ENCODE measurements at regions not wholly inside any gene's neighbourhood (a gene's known extent, or its start where the extent isn't known, plus 50 kb on each side); places are given as distances from the start of the nearest gene placed in this dataset.

DNA sequence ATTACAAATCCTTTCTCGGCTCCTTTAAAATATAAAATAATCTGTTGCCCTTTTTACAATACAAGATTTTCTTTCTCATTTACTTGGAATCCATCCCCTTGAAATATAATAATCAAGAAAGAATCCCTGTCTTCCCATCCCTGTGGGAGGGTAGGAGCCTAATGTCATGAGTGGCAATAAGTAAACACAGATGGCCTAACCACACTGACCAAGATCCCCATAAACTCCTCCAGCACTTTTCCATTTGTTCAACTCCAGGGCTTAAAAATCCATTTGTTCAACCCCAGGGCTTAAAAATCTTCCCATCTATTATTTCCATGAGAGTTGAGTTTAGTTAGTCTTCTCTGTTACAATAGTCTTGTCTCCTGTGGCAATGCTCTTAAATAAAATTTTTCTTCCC is 297.6 kb downstream of the CDH7 start:
- TF ChIP-seq, protein P1, sequence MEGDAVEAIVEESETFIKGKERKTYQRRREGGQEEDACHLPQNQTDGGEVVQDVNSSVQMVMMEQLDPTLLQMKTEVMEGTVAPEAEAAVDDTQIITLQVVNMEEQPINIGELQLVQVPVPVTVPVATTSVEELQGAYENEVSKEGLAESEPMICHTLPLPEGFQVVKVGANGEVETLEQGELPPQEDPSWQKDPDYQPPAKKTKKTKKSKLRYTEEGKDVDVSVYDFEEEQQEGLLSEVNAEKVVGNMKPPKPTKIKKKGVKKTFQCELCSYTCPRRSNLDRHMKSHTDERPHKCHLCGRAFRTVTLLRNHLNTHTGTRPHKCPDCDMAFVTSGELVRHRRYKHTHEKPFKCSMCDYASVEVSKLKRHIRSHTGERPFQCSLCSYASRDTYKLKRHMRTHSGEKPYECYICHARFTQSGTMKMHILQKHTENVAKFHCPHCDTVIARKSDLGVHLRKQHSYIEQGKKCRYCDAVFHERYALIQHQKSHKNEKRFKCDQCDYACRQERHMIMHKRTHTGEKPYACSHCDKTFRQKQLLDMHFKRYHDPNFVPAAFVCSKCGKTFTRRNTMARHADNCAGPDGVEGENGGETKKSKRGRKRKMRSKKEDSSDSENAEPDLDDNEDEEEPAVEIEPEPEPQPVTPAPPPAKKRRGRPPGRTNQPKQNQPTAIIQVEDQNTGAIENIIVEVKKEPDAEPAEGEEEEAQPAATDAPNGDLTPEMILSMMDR (IDR thresholded peaks at IDR 0.05 in 8 of 11, conservative IDR thresholded peaks at IDR 0.05 in 3 of 11), result no peak
- no peak for TF ChIP-seq POLR2A (IDR thresholded peaks at IDR 0.05)
- no peak for TF ChIP-seq POLR2AphosphoS5 (IDR thresholded peaks at IDR 0.05)
- Histone ChIP-seq H3K27ac (no peak overlapping the region), H3K4me1 (no peaks in the 10 kb centered on the region), H3K27me3 (replicated peaks in 1 of 7) (no peaks in the 10 kb centered on the region), H3K36me3 (no peaks in the 10 kb centered on the region), H3K4me3 (no peak overlapping the region), H3K9me3 (no peaks in the 10 kb centered on the region)
- no peak for DNase-seq
- intact Hi-C loops (cut with DNase I; ENCODE audit: low total_unique reads), result no loop called here
- WGBS, 5 donors, result 77 to 96% (median 84%) methylated on average over 1 of the region's 1 CpG

DNA sequence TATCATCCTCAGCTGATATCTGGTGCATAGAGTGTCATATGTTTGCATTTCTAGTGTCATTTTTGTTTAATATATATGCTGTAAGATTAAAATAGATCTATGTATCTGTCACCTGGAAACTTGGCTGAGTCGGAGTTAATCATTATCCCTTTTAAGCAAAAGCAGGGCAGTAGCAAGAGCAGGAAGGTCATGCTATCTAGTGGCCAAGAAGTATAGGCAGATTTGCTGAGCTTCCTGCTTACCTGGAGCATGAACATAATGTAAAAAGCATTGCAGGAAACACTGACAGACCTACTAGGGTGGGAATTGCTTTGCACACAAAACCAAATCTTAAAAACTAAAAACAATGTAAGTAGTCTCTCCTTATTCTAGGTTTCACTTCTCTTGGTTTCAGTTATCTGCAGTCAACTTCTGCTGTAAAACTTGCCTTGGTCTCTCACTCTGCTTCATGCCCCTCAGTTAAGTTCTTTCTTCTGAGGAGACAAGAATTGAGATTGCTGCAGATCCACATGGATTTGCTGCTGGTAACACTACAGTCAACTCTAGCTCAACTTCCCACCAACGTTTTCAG is 295.3 kb downstream of the CDH7 start:
- H3K9me3 ChIP-seq, result no peaks in the 10 kb centered on the region
- H3K4me1 ChIP-seq, result no peaks in the 10 kb centered on the region
- no peak overlapping the region for H3K27ac ChIP-seq
- no peak for DNase-seq
- WGBS, 5 donors, result 44 to 62% (median 53%) methylated on average over 2 of the region's 2 CpGs
- no peak overlapping the region for H3K4me3 ChIP-seq
- no peak for TF ChIP-seq POLR2AphosphoS5 (IDR thresholded peaks at IDR 0.05)
- no peak for TF ChIP-seq POLR2A (IDR thresholded peaks at IDR 0.05)
- TF ChIP-seq, protein P1 (IDR thresholded peaks at IDR 0.05 in 8 of 11, conservative IDR thresholded peaks at IDR 0.05 in 3 of 11), result no peak
- no peaks in the 10 kb centered on the region for H3K27me3 ChIP-seq (replicated peaks in 1 of 7)
- H3K36me3 ChIP-seq, result no peaks in the 10 kb centered on the region
- intact Hi-C loops (cut with DNase I; ENCODE audit: low total_unique reads), result no loop called here

DNA sequence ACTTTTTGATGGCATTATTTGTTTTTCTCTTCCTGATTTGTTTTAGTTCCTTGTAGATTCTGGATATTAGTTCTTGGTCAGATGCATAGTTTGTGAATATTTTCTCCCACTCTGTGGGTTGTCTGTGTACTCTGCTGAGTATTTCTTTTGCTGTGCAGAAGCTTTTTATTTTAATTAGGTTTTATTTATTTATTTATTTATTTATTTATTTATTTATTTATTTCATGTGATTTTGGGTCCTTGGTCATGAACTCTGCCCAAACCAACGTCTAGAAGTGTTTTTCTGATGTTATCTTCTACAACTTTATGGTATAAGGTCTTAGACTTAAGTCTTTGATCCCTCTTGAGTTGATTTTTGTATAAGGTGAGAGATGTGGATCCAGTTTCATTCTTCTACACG is 292.2 kb downstream of the CDH7 start:
- intact Hi-C loops (cut with DNase I; ENCODE audit: low total_unique reads), result no loop called here
- H3K27me3 ChIP-seq (replicated peaks in 1 of 7), result no peaks in the 10 kb centered on the region
- H3K9me3 ChIP-seq, result no peaks in the 10 kb centered on the region
- no peaks in the 10 kb centered on the region for H3K36me3 ChIP-seq
- no peaks in the 10 kb centered on the region for H3K4me1 ChIP-seq
- H3K4me3 ChIP-seq, result no peak overlapping the region
- TF ChIP-seq POLR2AphosphoS5 (IDR thresholded peaks at IDR 0.05) (no peak), POLR2A (IDR thresholded peaks at IDR 0.05) (no peak)
- TF ChIP-seq, protein P1 (IDR thresholded peaks at IDR 0.05 in 8 of 11, conservative IDR thresholded peaks at IDR 0.05 in 3 of 11), result no peak
- no peak overlapping the region for H3K27ac ChIP-seq
- no peak for DNase-seq
- 28 to 56% (median 36%) methylated on average over 2 of the region's 2 CpGs for WGBS, 5 donors

DNA sequence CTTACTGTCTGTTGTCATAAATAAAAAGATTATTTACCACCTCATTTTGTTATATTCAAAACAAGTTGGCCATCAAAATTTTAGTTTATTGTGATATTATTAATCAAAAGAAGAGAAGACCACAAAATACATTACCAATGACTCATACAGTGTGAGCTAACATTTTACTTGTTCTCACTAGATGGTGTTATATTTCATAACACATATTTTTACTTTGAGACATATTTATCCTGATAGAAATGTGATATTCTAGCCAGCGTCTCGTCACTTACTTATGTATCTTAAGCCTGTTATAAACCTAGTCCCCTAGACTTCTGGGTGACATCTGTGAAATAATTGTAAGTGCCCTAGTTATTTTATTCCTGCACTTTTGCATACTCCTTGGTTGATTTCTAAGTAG is 263.2 kb downstream of the CDH7 start:
- Histone ChIP-seq H3K36me3 (no peaks in the 10 kb centered on the region), H3K4me3 (no peak overlapping the region), H3K9me3 (peaks cover 0 to 14% (median 9%) of the 10 kb centered on the region in 8 donors), H3K4me1 (no peaks in the 10 kb centered on the region), H3K27ac (no peak overlapping the region), H3K27me3 (replicated peaks in 1 of 7) (no peaks in the 10 kb centered on the region)
- 61 to 83% (median 79%) methylated on average over 2 of the region's 2 CpGs for WGBS, 5 donors
- intact Hi-C loops (cut with DNase I; ENCODE audit: low total_unique reads), result no loop called here
- no peak for DNase-seq
- no peak for TF ChIP-seq POLR2AphosphoS5 (IDR thresholded peaks at IDR 0.05)
- no peak for TF ChIP-seq POLR2A (IDR thresholded peaks at IDR 0.05)
- TF ChIP-seq, protein P1 (IDR thresholded peaks at IDR 0.05 in 8 of 11, conservative IDR thresholded peaks at IDR 0.05 in 3 of 11), result no peak
